ENCODE measurements at regions not wholly inside any gene's neighbourhood (a gene's known extent, or its start where the extent isn't known, plus 50 kb on each side); places are given as distances from the start of the nearest gene placed in this dataset.

- no peak for TF ChIP-seq POLR2A (IDR thresholded peaks at IDR 0.05)
- no peak for TF ChIP-seq CTCF (IDR thresholded peaks at IDR 0.05)
Observed at GRCh38 chr1:60880202-60880601, 202.2 kb upstream of the NFIA start.

Data from thyroid gland (tissue), 4 donors.